HEK293T (cell line): ENCODE measurements at regions not wholly inside any gene's neighbourhood (a gene's known extent, or its start where the extent isn't known, plus 50 kb on each side); places are given as distances from the start of the nearest gene placed in this dataset.

ENCODE experiments used
- BHLHE40 ChIP-seq: fragments of 450-650 bp; IDR thresholded peaks from 2 replicates; pipeline ENCODE4 v1.6.1; 2016; ENCODE audit warnings: mild to moderate bottlenecking, moderate library complexity, borderline replicate concordance
- CTBP1 ChIP-seq: fragments of 450-650 bp; IDR thresholded peaks from 2 replicates; pipeline ENCODE4 v1.6.1; 2016; ENCODE audit warnings: borderline replicate concordance
- ELF4 ChIP-seq: fragments of 450-650 bp; IDR thresholded peaks from 2 replicates; pipeline ENCODE4 v1.6.1; 2017; ENCODE audit warnings: antibody characterized with exemption
- FOXA1 ChIP-seq: fragments of 450-650 bp; IDR thresholded peaks from 2 replicates; pipeline ENCODE4 v1.6.1; 2016; ENCODE audit warnings: mild to moderate bottlenecking
- FOXK2 ChIP-seq: fragments of 450-650 bp; IDR thresholded peaks from 2 replicates; pipeline ENCODE4 v1.6.1; 2016; ENCODE audit warnings: mild to moderate bottlenecking
- FOXM1 ChIP-seq: fragments of 450-650 bp; IDR thresholded peaks from 2 replicates; pipeline ENCODE4 v1.6.1; 2017; ENCODE audit warnings: mild to moderate bottlenecking, borderline replicate concordance
- LEF1 ChIP-seq: fragments of 450-650 bp; IDR thresholded peaks from 2 replicates; pipeline ENCODE4 v1.6.1; 2017; ENCODE audit warnings: mild to moderate bottlenecking, borderline replicate concordance
- NFRKB ChIP-seq: fragments of 450-650 bp; IDR thresholded peaks from 2 replicates; pipeline ENCODE4 v1.6.1; 2016; ENCODE audit warnings: mild to moderate bottlenecking, moderate library complexity
- SP1 ChIP-seq: fragments of 450-650 bp; IDR thresholded peaks from 2 replicates; pipeline ENCODE4 v1.6.1; 2017
- SUZ12 ChIP-seq: fragments of 450-650 bp; IDR thresholded peaks from 2 replicates; pipeline ENCODE4 v1.6.1; 2016; ENCODE audit warnings: mild to moderate bottlenecking
- TARDBP ChIP-seq: fragments of 450-650 bp; IDR thresholded peaks from 2 replicates; pipeline ENCODE4 v1.6.1; 2016
- ZNF384 ChIP-seq: fragments of 450-650 bp; IDR thresholded peaks from 2 replicates; pipeline ENCODE4 v1.6.1; 2016
- TF ChIP-seq, protein P1 (sequence below): fragments of 450-650 bp; IDR thresholded peaks from 2 replicates; pipeline ENCODE4 v1.6.1; 2016

DNA sequence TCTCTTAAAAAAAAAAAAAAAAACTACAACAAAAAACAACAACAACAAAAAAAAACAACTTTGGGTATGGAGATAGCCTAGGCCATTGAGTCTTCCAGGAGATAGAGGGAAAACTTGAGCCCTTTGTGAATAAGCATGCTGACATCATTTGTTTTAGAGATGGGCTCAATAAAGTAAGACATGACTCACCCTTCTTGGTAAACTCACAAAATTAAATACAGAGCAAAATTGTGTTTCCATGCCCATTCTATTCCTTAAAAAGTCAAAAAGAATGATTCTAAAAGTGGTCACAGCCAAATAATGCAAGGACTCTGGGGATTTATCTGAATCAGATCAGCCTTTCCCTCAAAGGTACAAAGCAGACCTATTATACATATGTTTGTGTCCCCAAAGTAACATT, 117.4 kb downstream of the ETAA1 start:
- TF ChIP-seq FOXK2, result no peak
- TF ChIP-seq BHLHE40, result no peak
- no peak for TF ChIP-seq SP1
- no peak for TF ChIP-seq NFRKB
- TF ChIP-seq SUZ12, result no peak
- TF ChIP-seq, protein P1, sequence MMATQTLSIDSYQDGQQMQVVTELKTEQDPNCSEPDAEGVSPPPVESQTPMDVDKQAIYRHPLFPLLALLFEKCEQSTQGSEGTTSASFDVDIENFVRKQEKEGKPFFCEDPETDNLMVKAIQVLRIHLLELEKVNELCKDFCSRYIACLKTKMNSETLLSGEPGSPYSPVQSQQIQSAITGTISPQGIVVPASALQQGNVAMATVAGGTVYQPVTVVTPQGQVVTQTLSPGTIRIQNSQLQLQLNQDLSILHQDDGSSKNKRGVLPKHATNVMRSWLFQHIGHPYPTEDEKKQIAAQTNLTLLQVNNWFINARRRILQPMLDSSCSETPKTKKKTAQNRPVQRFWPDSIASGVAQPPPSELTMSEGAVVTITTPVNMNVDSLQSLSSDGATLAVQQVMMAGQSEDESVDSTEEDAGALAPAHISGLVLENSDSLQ, result no peak
- no peak for TF ChIP-seq ELF4
- no peak for TF ChIP-seq FOXA1
- TF ChIP-seq LEF1, result no peak
- no peak for TF ChIP-seq FOXM1
- no peak for TF ChIP-seq TARDBP
- TF ChIP-seq CTBP1, result no peak
- TF ChIP-seq ZNF384, result no peak
